GM23248 (cell line): ENCODE measurements at regions not wholly inside any gene's neighbourhood (a gene's known extent, or its start where the extent isn't known, plus 50 kb on each side); places are given as distances from the start of the nearest gene placed in this dataset.

Experiments used
- DNase-seq: peaks from one replicate; pipeline ENCODE4 v3.0.0-alpha.2; 2015
- H2AFZ ChIP-seq: fragments of 200-600 bp; sonication (generic); 2 replicates; pipeline ENCODE4 v1.6.1; 2016; ENCODE audit warnings: antibody characterized with exemption
- H3F3A ChIP-seq: fragments of 200-600 bp; sonication (generic); 2 replicates; pipeline ENCODE4 v1.6.1; 2016; ENCODE audit warnings: mild to moderate bottlenecking, antibody characterized with exemption, mixed run types; ENCODE audit not compliant: insufficient read depth
- H3K27ac ChIP-seq: fragments of 200-600 bp; sonication (generic); 2 replicates; pipeline ENCODE4 v1.5.1; 2016; ENCODE audit warnings: mild to moderate bottlenecking
- H3K27me3 ChIP-seq: fragments of 200-600 bp; sonication (generic); replicated peaks from 2 replicates; pipeline ENCODE4 v1.6.1; 2016; ENCODE audit warnings: mild to moderate bottlenecking; ENCODE audit not compliant: insufficient read depth
- H3K36me3 ChIP-seq: fragments of 200-600 bp; sonication (generic); 2 replicates; pipeline ENCODE4 v1.6.1; 2016; ENCODE audit warnings: low read depth, mild to moderate bottlenecking
- H3K4me1 ChIP-seq: fragments of 200-600 bp; sonication (generic); 2 replicates; pipeline ENCODE4 v1.6.1; 2016; ENCODE audit warnings: mild to moderate bottlenecking; ENCODE audit not compliant: insufficient read depth
- H3K4me2 ChIP-seq: fragments of 200-600 bp; sonication (generic); one replicate; pipeline ENCODE4 v1.6.1; 2016; ENCODE audit warnings: mild to moderate bottlenecking; ENCODE audit not compliant: unreplicated experiment
- H3K4me3 ChIP-seq: fragments of 200-600 bp; sonication (generic); 2 replicates; pipeline ENCODE4 v1.5.1; 2016; ENCODE audit warnings: mild to moderate bottlenecking
- H3K79me2 ChIP-seq: fragments of 200-600 bp; sonication (generic); 2 replicates; pipeline ENCODE4 v1.6.1; 2016; ENCODE audit warnings: mild to moderate bottlenecking; ENCODE audit not compliant: insufficient read depth
- H3K9ac ChIP-seq: fragments of 200-600 bp; sonication (generic); 2 replicates; pipeline ENCODE4 v1.6.1; 2016; ENCODE audit warnings: mild to moderate bottlenecking
- H3K9me2 ChIP-seq: fragments of 200-600 bp; sonication (generic); 2 replicates; pipeline ENCODE4 v1.6.1; 2016; ENCODE audit warnings: mixed run types, mild to moderate bottlenecking, moderate library complexity; ENCODE audit not compliant: insufficient read depth
- H3K9me3 ChIP-seq: fragments of 200-600 bp; sonication (generic); one replicate; pipeline ENCODE4 v1.6.1; 2017; ENCODE audit warnings: low read depth
- H4K20me1 ChIP-seq: fragments of 200-600 bp; sonication (generic); 2 replicates; pipeline ENCODE4 v1.6.0; 2016; ENCODE audit not compliant: insufficient read depth
- EZH2 ChIP-seq: fragments of 200-600 bp; sonication (generic); IDR thresholded peaks from 2 replicates; pipeline ENCODE4 v1.6.1; 2018; ENCODE audit warnings: antibody characterized with exemption, mild to moderate bottlenecking; ENCODE audit not compliant: insufficient read depth, poor library complexity, severe bottlenecking
- EZH2phosphoT487 ChIP-seq: fragments of 200-600 bp; sonication (generic); IDR thresholded peaks from 2 replicates; pipeline ENCODE4 v1.6.1; 2018; ENCODE audit warnings: antibody characterized with exemption, moderate library complexity, mild to moderate bottlenecking, low read depth; ENCODE audit not compliant: insufficient read depth
- WGBS, 2 experiments: methylation state at CpG; one replicate each; pipeline ENCODE4 v1.1.6; 2015 to 2017; ENCODE audit warnings: low lambda C conversion rate in 2 of 2, low coverage in 1 of 2; ENCODE audit errors: missing lambda C conversion rate in 2 of 2; 5-methylcytosine and 5-hydroxymethylcytosine counted together
- in situ Hi-C: fragments of 300-500 bp; cut with MboI; formaldehyde crosslinking; loops from 2 replicates; pipeline ENCODE4 v1.15.0; 2020

DNA sequence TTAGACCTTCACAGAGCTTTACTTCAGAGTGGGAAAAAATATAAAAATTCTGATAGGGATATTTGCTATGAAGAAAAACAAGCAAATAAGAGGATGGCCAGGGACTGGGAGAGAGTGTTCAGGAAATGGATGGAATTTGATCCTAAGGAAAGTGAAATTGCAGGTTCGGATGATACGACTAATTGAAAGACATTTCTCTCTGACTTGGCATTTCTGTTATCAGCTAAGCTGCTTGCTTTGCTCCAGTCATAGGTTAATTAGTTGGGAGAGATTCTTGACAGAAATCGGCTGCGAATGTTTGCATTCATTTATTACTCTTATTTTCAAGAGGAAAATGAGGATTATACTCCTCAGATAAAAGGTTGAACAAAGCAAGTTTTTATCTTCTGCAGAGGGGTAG is 808.7 kb upstream of the NECTIN3 start:
- Histone ChIP-seq H3K4me1 (no peaks in the 10 kb centered on the region), H3K36me3 (no peaks in the 10 kb centered on the region), H4K20me1 (no peaks in the 10 kb centered on the region), H3K9ac (no peak overlapping the region), H3K27ac (no peak overlapping the region), H3K9me3 (no peaks in the 10 kb centered on the region), H3F3A (no peaks in the 10 kb centered on the region), H3K79me2 (no peaks in the 10 kb centered on the region), H3K27me3 (no peaks in the 10 kb centered on the region), H3K9me2 (no peaks in the 10 kb centered on the region; the same call in 1 of the 2 replicates), H3K4me2 (no peak overlapping the region), H3K4me3 (no peak overlapping the region), H2AFZ (0 out of 2 replicates have a peak overlapping the region, but pooled peaks have one; percentile 3)
- WGBS, 2 experiments, result 81 to 84% methylated on average over 4 of the region's 4 CpGs
- TF ChIP-seq EZH2, result no peak
- TF ChIP-seq EZH2phosphoT487, result no peak
- DNase-seq, result no peak
- in situ Hi-C loops, result no loop called here

DNA sequence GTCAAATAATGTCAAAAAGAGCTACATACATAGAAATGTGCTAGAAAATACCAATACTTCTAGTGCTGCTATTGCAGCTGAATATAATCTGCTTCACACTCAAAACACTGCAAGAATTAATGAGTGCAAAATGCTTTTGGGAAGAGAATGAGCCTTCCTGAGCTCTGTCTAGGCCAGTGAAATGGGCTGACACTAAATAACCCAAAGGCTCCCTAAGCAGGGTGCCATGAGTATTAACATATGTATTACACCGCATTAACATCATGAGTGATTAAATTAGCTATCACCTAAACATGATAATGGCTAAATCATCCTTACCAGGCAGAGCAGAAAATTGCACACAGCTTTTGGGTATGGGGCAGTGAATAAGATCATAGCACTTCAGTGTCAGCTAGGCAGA is 806.3 kb upstream of the NECTIN3 start:
- no peak overlapping the region for H3K27ac ChIP-seq
- H3K4me2 ChIP-seq, result no peak overlapping the region
- no peaks in the 10 kb centered on the region for H3K36me3 ChIP-seq
- in situ Hi-C loops, result no loop called here
- no peaks in the 10 kb centered on the region; the same call in 1 of the 2 replicates for H3K9me2 ChIP-seq
- no peaks in the 10 kb centered on the region for H4K20me1 ChIP-seq
- H3K9ac ChIP-seq, result no peak overlapping the region
- H3K4me3 ChIP-seq, result no peak overlapping the region
- TF ChIP-seq EZH2phosphoT487 (no peak), EZH2 (no peak)
- 79 to 85% methylated on average over 1 of the region's 1 CpG for WGBS, 2 experiments
- H3K79me2 ChIP-seq, result no peaks in the 10 kb centered on the region
- DNase-seq, result no peak
- H3F3A ChIP-seq, result no peaks in the 10 kb centered on the region
- no peak overlapping the region for H2AFZ ChIP-seq
- H3K27me3 ChIP-seq, result no peaks in the 10 kb centered on the region
- no peaks in the 10 kb centered on the region for H3K9me3 ChIP-seq
- no peaks in the 10 kb centered on the region for H3K4me1 ChIP-seq

DNA sequence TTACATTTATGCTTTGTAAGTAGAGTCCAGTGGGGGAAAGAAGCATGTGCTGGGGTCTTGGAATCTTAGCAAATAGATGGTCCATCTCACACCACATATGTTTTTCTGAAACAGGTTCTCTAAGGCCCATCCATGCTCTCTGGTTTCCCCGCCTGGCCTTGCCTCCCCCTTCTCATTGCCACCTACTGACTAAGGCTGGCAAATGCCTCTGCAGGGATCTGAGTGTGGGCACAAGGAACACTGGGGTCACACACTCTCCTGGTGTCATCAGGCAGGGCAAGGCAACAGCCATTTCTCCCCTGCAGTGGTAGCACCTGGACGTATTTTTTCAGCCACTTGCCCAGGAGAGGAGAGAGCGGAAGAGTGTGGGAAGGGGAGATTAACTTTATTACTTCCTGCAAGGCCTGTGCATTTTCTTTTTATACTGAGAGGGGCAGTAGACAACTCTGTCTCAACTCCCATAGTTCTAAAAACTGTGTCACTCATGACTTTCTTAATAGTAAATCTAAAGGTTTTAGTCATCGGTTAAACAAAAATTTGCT is 804.2 kb upstream of the NECTIN3 start:
- DNase-seq, result no peak
- H3K36me3 ChIP-seq, result no peaks in the 10 kb centered on the region
- no peaks in the 10 kb centered on the region for H4K20me1 ChIP-seq
- in situ Hi-C loops, result no loop called here
- no peaks in the 10 kb centered on the region for H3K4me1 ChIP-seq
- WGBS, 2 experiments, result 68 to 74% methylated on average over 4 of the region's 4 CpGs
- no peak overlapping the region for H3K27ac ChIP-seq
- H3K4me3 ChIP-seq, result no peak overlapping the region
- no peak for TF ChIP-seq EZH2phosphoT487
- TF ChIP-seq EZH2, result no peak
- H3K9me3 ChIP-seq, result no peaks in the 10 kb centered on the region
- no peak overlapping the region for H2AFZ ChIP-seq
- no peaks in the 10 kb centered on the region for H3F3A ChIP-seq
- H3K27me3 ChIP-seq, result no peaks in the 10 kb centered on the region
- no peak overlapping the region for H3K9ac ChIP-seq
- no peaks in the 10 kb centered on the region for H3K79me2 ChIP-seq
- no peaks in the 10 kb centered on the region; the same call in 1 of the 2 replicates for H3K9me2 ChIP-seq
- H3K4me2 ChIP-seq, result no peak overlapping the region

DNA sequence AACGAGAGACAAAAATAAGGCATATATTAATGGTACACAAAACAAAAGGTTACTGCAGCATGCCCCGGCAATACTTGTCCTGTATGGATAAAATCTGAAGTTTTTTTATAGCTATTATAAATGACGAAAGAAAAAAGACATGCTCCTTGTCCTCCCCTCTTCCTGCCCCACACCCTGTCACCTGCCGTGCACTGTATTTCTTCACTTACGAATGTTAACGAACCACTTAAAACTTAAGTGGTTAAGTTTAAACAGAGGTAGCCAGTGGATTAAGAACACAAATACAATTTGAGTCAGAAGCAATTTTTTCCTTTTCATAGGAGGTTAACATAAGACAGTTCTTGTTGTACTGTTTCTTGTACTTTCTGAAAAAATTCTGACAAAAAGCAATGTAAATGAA is 799.1 kb upstream of the NECTIN3 start:
- H3K27ac ChIP-seq, result no peak overlapping the region
- H3K27me3 ChIP-seq, result no peaks in the 10 kb centered on the region
- H3K4me2 ChIP-seq, result no peak overlapping the region
- WGBS, 2 experiments, result 89 to 91% methylated on average over 6 of the region's 6 CpGs
- in situ Hi-C loops, result no loop called here
- no peaks in the 10 kb centered on the region for H3K9me2 ChIP-seq
- H3K4me1 ChIP-seq, result no peaks in the 10 kb centered on the region
- no peaks in the 10 kb centered on the region for H3K36me3 ChIP-seq
- TF ChIP-seq EZH2 (no peak), EZH2phosphoT487 (no peak)
- H4K20me1 ChIP-seq, result no peaks in the 10 kb centered on the region
- no peaks in the 10 kb centered on the region for H3F3A ChIP-seq
- H3K79me2 ChIP-seq, result no peaks in the 10 kb centered on the region
- H3K4me3 ChIP-seq, result no peak overlapping the region
- H2AFZ ChIP-seq, result no peak overlapping the region
- H3K9ac ChIP-seq, result no peak overlapping the region
- no peaks in the 10 kb centered on the region for H3K9me3 ChIP-seq
- no peak for DNase-seq

DNA sequence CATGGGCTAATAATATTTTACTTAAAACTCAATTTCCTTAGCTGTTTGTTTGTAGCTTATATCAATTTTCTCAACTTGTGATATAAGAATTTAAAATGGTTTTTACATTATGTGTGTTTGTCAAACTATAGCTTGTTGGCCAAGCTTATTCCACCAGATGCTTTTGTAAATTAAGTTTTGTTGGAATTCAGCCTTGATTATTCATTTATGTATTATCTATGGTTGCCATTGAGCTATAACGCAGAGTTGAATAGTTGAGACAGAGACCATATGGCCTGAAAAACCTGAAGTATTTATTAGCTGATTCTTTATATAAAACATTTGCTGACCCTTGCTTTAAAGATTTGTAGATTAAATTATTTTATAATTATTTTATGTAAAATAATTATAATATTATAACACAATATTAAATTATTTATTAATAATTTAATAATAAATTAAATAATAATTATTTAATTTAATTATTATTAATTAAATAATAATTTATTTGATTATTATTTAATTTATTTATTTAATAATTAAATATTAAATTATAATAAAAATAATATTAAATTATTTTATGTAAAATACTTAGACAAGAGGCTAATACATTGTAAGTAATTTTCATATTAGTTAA is 779.6 kb upstream of the NECTIN3 start:
- H3K27me3 ChIP-seq, result no peaks in the 10 kb centered on the region
- DNase-seq, result no peak
- no peaks in the 10 kb centered on the region for H3K79me2 ChIP-seq
- H3K27ac ChIP-seq, result no peak overlapping the region
- TF ChIP-seq EZH2phosphoT487 (no peak), EZH2 (no peak)
- H3K4me2 ChIP-seq, result no peak overlapping the region
- WGBS, 2 experiments, result 85 to 90% methylated on average over 1 of the region's 1 CpG
- H3K9me3 ChIP-seq, result no peaks in the 10 kb centered on the region
- no peaks in the 10 kb centered on the region for H3K9me2 ChIP-seq
- H2AFZ ChIP-seq, result no peak overlapping the region
- in situ Hi-C loops, result no loop called here
- no peaks in the 10 kb centered on the region for H3F3A ChIP-seq
- H4K20me1 ChIP-seq, result no peaks in the 10 kb centered on the region
- H3K36me3 ChIP-seq, result no peaks in the 10 kb centered on the region
- no peak overlapping the region for H3K4me3 ChIP-seq
- H3K9ac ChIP-seq, result no peak overlapping the region
- peaks cover 6% of the 10 kb centered on the region; the same call in 1 of the 2 replicates for H3K4me1 ChIP-seq
